ENCODE measurements at regions not wholly inside any gene's neighbourhood (a gene's known extent, or its start where the extent isn't known, plus 50 kb on each side); places are given as distances from the start of the nearest gene placed in this dataset.

DNA sequence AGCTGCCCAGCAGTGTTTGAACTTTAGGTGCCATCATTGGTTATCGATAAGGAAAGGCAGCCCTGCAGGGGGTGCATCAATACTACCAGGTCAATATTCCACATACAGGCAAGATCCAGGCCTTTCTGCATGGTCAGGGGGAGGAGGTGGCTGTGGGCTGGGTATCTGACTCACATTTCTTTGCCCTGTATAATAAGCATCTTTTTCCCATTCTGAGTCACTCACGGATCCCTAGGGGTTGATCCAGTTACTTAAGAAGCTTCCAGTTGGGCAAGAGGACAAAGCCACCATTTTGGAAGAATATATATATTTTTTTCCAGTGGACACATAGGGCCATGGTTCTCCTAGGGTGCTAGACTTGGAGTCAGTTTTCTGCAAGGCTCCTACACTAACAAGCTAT, 114.2 kb upstream of the HABP2 start:
- TF ChIP-seq, protein P1, sequence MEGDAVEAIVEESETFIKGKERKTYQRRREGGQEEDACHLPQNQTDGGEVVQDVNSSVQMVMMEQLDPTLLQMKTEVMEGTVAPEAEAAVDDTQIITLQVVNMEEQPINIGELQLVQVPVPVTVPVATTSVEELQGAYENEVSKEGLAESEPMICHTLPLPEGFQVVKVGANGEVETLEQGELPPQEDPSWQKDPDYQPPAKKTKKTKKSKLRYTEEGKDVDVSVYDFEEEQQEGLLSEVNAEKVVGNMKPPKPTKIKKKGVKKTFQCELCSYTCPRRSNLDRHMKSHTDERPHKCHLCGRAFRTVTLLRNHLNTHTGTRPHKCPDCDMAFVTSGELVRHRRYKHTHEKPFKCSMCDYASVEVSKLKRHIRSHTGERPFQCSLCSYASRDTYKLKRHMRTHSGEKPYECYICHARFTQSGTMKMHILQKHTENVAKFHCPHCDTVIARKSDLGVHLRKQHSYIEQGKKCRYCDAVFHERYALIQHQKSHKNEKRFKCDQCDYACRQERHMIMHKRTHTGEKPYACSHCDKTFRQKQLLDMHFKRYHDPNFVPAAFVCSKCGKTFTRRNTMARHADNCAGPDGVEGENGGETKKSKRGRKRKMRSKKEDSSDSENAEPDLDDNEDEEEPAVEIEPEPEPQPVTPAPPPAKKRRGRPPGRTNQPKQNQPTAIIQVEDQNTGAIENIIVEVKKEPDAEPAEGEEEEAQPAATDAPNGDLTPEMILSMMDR (conservative IDR thresholded peaks at IDR 0.05; ENCODE audit: low read length): no peak
- no peak for TF ChIP-seq EZH2phosphoT487 (IDR thresholded peaks at IDR 0.05; ENCODE audit: borderline replicate concordance, low read depth, low read length)
